ENCODE measurements at regions not wholly inside any gene's neighbourhood (a gene's known extent, or its start where the extent isn't known, plus 50 kb on each side); places are given as distances from the start of the nearest gene placed in this dataset.

DNA sequence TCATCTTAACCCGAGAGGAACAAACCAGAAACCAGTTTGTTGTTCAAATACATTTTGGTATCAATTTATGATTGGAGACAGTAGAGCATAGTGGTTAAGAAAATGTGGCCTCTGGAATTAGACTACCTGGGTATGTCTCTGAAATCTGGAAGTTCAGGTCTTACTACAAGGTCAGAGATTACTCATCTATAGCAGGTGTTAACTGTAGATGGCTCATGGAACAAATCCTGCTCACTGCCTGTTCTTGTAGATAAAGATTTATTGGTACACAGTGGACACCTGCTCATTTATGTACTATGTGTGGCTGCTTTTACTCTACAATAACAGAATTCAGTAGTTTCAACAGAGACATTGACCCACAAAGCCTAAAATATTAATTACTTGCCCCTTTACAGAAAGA lies 413.3 kb downstream of the CNTN6 start:
- Mint-ChIP-seq H3K27ac (ENCODE audit: unreplicated experiment) (no peak overlapping the region), H3K9me3 (no peaks in the 10 kb centered on the region), H3K4me1 (peaks cover 4% of the 10 kb centered on the region), H3K27me3 (ENCODE audit: low read depth) (peaks cover 2% of the 10 kb centered on the region), H3K36me3 (ENCODE audit: low read depth) (no peaks in the 10 kb centered on the region), H3K4me3 (no peak overlapping the region)
- TF ChIP-seq, protein P1, sequence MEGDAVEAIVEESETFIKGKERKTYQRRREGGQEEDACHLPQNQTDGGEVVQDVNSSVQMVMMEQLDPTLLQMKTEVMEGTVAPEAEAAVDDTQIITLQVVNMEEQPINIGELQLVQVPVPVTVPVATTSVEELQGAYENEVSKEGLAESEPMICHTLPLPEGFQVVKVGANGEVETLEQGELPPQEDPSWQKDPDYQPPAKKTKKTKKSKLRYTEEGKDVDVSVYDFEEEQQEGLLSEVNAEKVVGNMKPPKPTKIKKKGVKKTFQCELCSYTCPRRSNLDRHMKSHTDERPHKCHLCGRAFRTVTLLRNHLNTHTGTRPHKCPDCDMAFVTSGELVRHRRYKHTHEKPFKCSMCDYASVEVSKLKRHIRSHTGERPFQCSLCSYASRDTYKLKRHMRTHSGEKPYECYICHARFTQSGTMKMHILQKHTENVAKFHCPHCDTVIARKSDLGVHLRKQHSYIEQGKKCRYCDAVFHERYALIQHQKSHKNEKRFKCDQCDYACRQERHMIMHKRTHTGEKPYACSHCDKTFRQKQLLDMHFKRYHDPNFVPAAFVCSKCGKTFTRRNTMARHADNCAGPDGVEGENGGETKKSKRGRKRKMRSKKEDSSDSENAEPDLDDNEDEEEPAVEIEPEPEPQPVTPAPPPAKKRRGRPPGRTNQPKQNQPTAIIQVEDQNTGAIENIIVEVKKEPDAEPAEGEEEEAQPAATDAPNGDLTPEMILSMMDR (conservative IDR thresholded peaks at IDR 0.05), result no peak
- no peak for DNase-seq (ENCODE audit: low read depth, low spot score)

DNA sequence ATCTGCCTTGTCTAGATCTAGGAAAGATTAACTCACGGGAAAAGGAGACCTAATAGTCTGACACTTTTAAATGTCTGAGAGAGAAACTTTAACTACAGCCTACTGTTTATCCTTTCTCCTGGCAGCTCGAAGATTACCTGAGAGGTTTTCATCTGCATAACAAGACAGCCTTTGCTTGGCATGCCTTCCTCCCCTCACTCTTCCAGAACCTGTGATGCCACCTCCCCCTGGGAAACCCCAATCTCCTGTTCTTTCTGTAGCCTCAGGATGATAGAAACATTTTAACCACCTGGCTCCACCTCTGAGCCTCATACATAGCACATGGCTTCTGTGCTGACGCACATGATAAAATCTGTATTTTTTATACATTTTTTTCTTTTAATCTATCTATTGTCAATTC lies 420.8 kb downstream of the CNTN6 start:
- DNase-seq (ENCODE audit: low read depth, low spot score), result no peak
- no peaks in the 10 kb centered on the region for H3K9me3 Mint-ChIP-seq
- no peaks in the 10 kb centered on the region for H3K36me3 Mint-ChIP-seq (ENCODE audit: low read depth)
- H3K4me1 Mint-ChIP-seq, result peaks cover 4% of the 10 kb centered on the region
- TF ChIP-seq, protein P1 (conservative IDR thresholded peaks at IDR 0.05), result no peak
- H3K27ac Mint-ChIP-seq (ENCODE audit: unreplicated experiment), result no peak overlapping the region
- H3K27me3 Mint-ChIP-seq (ENCODE audit: low read depth), result peaks cover 9% of the 10 kb centered on the region
- H3K4me3 Mint-ChIP-seq, result no peak overlapping the region

DNA sequence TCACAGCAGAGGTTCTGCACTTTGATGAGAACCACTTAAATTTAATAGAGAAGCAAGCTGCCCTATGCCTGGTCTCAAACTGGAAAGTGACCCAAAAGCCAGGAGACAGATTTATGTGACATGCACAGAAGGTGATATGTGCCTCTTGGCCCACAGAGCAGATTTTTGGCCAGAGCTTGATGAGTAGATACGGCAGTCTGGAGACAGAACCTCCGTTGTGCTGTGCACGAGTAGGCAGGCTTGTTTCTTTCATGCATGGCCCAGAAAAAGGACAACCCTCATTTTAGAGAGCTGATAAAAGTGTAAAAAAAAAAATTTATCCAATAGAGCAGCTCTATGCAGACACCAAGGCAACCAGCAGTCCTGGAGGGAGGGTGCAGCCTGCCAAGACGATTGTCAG lies 423.1 kb downstream of the CNTN6 start:
- Mint-ChIP-seq H3K4me1 (no peaks in the 10 kb centered on the region), H3K9me3 (no peaks in the 10 kb centered on the region), H3K4me3 (no peak overlapping the region), H3K27me3 (ENCODE audit: low read depth) (peaks cover 9% of the 10 kb centered on the region), H3K36me3 (ENCODE audit: low read depth) (no peaks in the 10 kb centered on the region), H3K27ac (ENCODE audit: unreplicated experiment) (no peak overlapping the region)
- TF ChIP-seq, protein P1 (conservative IDR thresholded peaks at IDR 0.05), result no peak
- DNase-seq (ENCODE audit: low read depth, low spot score), result no peak

DNA sequence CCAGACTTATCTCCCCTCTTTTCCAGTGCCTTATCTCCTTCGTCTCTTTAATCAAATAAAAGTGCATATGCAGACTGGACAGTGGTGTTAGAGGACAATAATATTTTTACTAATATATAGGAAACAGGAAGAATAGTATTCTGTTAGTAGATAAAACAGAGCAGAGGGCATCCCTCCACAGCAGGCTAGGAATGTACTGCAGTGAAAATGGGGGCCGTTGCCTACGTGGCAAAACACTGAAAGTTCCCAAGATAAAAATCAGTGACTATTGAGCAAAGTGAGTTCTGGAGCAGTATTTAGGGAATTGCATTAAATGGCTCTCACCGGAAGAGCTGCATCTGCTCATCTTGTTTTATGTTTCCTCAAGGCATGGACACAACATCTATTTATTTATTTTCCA lies 435.0 kb downstream of the CNTN6 start:
- no peaks in the 10 kb centered on the region for H3K36me3 Mint-ChIP-seq (ENCODE audit: low read depth)
- no peak overlapping the region for H3K4me3 Mint-ChIP-seq
- no peak for DNase-seq (ENCODE audit: low read depth, low spot score)
- peaks cover 5% of the 10 kb centered on the region for H3K9me3 Mint-ChIP-seq
- H3K27me3 Mint-ChIP-seq (ENCODE audit: low read depth), result no peaks in the 10 kb centered on the region
- no peaks in the 10 kb centered on the region for H3K4me1 Mint-ChIP-seq
- TF ChIP-seq, protein P1 (conservative IDR thresholded peaks at IDR 0.05), result no peak
- H3K27ac Mint-ChIP-seq (ENCODE audit: unreplicated experiment), result no peak overlapping the region

DNA sequence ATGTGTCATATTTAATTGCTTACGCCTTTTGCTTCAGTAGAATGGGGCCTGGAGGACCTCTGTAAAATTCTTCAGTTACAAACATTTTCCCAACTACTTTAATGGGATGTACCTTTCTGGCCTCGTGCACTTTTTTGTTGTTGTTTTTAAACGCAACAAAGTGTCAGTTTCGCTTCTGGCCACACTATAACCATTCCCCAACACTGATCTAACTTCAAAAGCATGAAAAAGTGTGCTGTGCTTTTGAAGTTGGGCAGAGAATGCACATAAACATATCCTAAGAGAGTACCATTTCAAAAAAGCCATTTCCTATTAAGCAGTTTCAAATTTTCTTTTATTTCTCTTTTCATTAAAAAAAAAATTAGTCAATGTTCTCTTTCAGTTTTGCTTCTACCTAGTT lies 435.8 kb downstream of the CNTN6 start:
- Mint-ChIP-seq H3K4me1 (no peaks in the 10 kb centered on the region), H3K36me3 (ENCODE audit: low read depth) (no peaks in the 10 kb centered on the region), H3K9me3 (peaks cover 5% of the 10 kb centered on the region), H3K4me3 (no peak overlapping the region), H3K27me3 (ENCODE audit: low read depth) (no peaks in the 10 kb centered on the region), H3K27ac (ENCODE audit: unreplicated experiment) (no peak overlapping the region)
- TF ChIP-seq, protein P1 (conservative IDR thresholded peaks at IDR 0.05), result no peak
- no peak for DNase-seq (ENCODE audit: low read depth, low spot score)

- TF ChIP-seq, protein P1 (conservative IDR thresholded peaks at IDR 0.05), result no peak
- H3K27ac Mint-ChIP-seq (ENCODE audit: unreplicated experiment), result no peak overlapping the region
- peaks cover 3% of the 10 kb centered on the region for H3K9me3 Mint-ChIP-seq
- H3K36me3 Mint-ChIP-seq (ENCODE audit: low read depth), result no peaks in the 10 kb centered on the region
- DNase-seq (ENCODE audit: low read depth, low spot score), result no peak
- H3K4me1 Mint-ChIP-seq, result no peaks in the 10 kb centered on the region
- no peaks in the 10 kb centered on the region for H3K27me3 Mint-ChIP-seq (ENCODE audit: low read depth)
- no peak overlapping the region for H3K4me3 Mint-ChIP-seq
Observed at GRCh38 chr3:1529676-1530075, 436.9 kb downstream of the CNTN6 start.

Measured in neural crest cell (in vitro differentiated cells).